AG09309 (cell line): ENCODE measurements at regions not wholly inside any gene's neighbourhood (a gene's known extent, or its start where the extent isn't known, plus 50 kb on each side); places are given as distances from the start of the nearest gene placed in this dataset.

Experiments
- DNase-seq: peaks from one replicate; pipeline ENCODE4 v3.0.0-alpha.2; 2010; ENCODE audit warnings: low read depth
- H3K4me3 ChIP-seq: 2 replicates; pipeline ENCODE4 v1.5.1; 2011; ENCODE audit warnings: mild to moderate bottlenecking, low read depth, low read length, moderate library complexity; ENCODE audit not compliant: control insufficient read depth
- CTCF ChIP-seq: IDR thresholded peaks from 2 replicates; pipeline ENCODE4 v1.5.1; 2011; ENCODE audit warnings: mild to moderate bottlenecking, low read depth, low read length, inconsistent platforms; ENCODE audit not compliant: insufficient read depth, control insufficient read depth; ENCODE audit errors: missing control alignments

- no peak overlapping the region for H3K4me3 ChIP-seq
- DNase-seq, result no peak
- no peak for TF ChIP-seq CTCF
Measured at GRCh38 chr6:102895683-102896082, 1502.2 kb downstream of the GRIK2 start.

GRCh38 chr6:102885165-102885564, 1491.7 kb downstream of the GRIK2 start:
- no peak overlapping the region for H3K4me3 ChIP-seq
- no peak for DNase-seq
- no peak for TF ChIP-seq CTCF

- no peak for DNase-seq
- TF ChIP-seq CTCF, result no peak
- no peak overlapping the region for H3K4me3 ChIP-seq
Measured at GRCh38 chr6:102853249-102853955, 1459.9 kb downstream of the GRIK2 start.

GRCh38 chr6:102848796-102849195, 1455.3 kb downstream of the GRIK2 start:
- no peak for DNase-seq
- TF ChIP-seq CTCF, result no peak
- no peak overlapping the region for H3K4me3 ChIP-seq

GRCh38 chr6:102848210-102848609, 1454.7 kb downstream of the GRIK2 start:
- TF ChIP-seq CTCF, result no peak
- DNase-seq, result no peak
- H3K4me3 ChIP-seq, result no peak overlapping the region

- no peak for TF ChIP-seq CTCF
- no peak for DNase-seq
- H3K4me3 ChIP-seq, result no peak overlapping the region
Measured at GRCh38 chr6:102841060-102841459, 1447.6 kb downstream of the GRIK2 start.
